Activated T-cell treated with anti-CD3 and anti-CD28 coated beads, Interleukin-2, amount 50 U/mL, for 72 hours (primary cell): ENCODE measurements at regions not wholly inside any gene's neighbourhood (a gene's known extent, or its start where the extent isn't known, plus 50 kb on each side); places are given as distances from the start of the nearest gene placed in this dataset.
"Not testable (repeated sequence)": the region's sequence is repeated elsewhere in the genome, so short reads cannot be mapped to it uniquely, and the experiment has no call there.

Experiments
- ATAC-seq, 2 donors: fragments of 150-1000 bp; cut with Tn5 transposase; replicated peaks in 1 of 2; 2 replicates each; pipeline ENCODE4 v1.10.0; 2021; ENCODE audit warnings: moderate library complexity in 2 of 2, mild to moderate bottlenecking in 1 of 2
- DNase-seq, 2 donors: peaks; one replicate each; pipeline ENCODE4 v3.0.0; 2021 to 2022; ENCODE audit warnings: mixed read lengths in 1 of 2
- H3K27ac Mint-ChIP-seq: one replicate; pipeline ENCODE4 v1.8.0; 2022; ENCODE audit warnings: mild to moderate bottlenecking, moderate library complexity, mixed read lengths
- H3K27me3 Mint-ChIP-seq: one replicate; pipeline ENCODE4 v1.8.0; 2022; ENCODE audit warnings: low read depth, mixed read lengths
- H3K36me3 Mint-ChIP-seq, 2 donors: one replicate each; pipeline ENCODE4 v1.8.0; 2022; ENCODE audit warnings: mixed read lengths in 2 of 2, mild to moderate bottlenecking in 1 of 2; ENCODE audit not compliant: insufficient read depth in 2 of 2
- H3K4me1 Mint-ChIP-seq: one replicate; pipeline ENCODE4 v1.8.0; 2022; ENCODE audit warnings: low read depth, mixed read lengths
- H3K4me3 Mint-ChIP-seq, 2 donors: one replicate each; pipeline ENCODE4 v1.8.0; 2022; ENCODE audit warnings: mild to moderate bottlenecking in 2 of 2, mixed read lengths in 2 of 2, moderate library complexity in 2 of 2
- H3K9me3 Mint-ChIP-seq, 2 donors: one replicate each; pipeline ENCODE4 v1.8.0; 2022; ENCODE audit warnings: mixed read lengths in 2 of 2

DNA sequence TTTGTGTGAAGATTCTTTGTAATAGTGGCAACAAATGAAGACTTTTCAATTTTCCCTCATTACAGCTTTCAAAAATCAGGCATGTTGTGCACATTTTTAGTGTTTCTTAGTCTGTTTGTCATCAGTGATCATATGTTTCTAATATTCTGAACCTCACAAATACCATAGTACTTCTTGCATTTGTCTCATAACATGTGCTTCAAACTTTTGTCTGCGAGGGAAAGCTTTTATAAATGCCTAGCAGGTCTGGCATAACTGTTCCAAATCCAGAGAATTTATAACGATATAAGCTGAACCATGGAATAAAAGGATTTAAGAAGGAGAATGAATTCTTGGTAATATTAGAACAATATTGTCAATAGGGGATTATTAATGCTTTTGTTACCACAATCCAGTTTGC lies 670.2 kb downstream of the RFPL4B start:
- H3K9me3 Mint-ChIP-seq = no peaks in the 10 kb centered on the region
- DNase-seq (no peak), ATAC-seq (no peak)
- H3K27ac Mint-ChIP-seq = no peak overlapping the region
- H3K4me3 Mint-ChIP-seq = no peak overlapping the region
- no peaks in the 10 kb centered on the region for H3K4me1 Mint-ChIP-seq
- H3K36me3 Mint-ChIP-seq = no peaks in the 10 kb centered on the region
- H3K27me3 Mint-ChIP-seq = no peaks in the 10 kb centered on the region

DNA sequence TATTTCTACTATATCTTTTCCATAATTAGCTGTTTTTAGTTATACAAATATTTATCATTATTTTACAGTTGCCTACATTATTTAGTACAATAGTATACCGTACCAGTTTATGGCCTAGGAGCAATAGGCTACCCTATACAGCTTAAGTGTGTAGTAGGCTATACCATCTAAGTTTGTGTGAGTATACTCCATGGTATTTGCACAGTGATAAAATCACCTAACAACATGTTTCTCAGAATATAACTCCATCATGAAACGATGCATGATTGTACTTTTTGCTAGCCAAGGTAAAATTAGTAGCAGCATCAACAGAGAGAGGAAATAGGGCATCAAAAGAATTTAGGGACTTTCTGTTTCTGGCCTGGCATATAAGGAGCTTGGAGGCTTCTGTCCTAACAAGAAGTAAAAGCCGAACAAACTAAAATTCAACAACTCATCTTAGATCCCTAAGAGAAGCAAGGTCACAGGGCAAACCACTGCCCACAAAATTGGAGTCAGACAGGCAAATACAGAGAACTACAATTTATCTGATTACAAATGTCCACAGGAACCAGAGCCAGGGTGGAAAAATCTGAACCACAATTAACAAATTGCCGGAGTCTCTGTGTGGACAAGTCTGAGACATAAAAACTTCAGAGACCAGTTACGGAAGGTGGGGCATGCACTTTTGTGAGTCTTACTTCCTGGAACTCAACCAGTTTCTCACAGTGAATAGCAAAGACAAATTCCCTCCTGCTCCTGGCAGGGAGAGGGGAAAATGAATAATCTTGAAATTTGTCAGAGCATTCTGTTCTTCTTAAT lies 671.4 kb downstream of the RFPL4B start:
- DNase-seq = no peak
- H3K4me1 Mint-ChIP-seq = no peaks in the 10 kb centered on the region
- no peaks in the 10 kb centered on the region for H3K27me3 Mint-ChIP-seq
- ATAC-seq = no peak
- peaks cover 0 to 2% of the 10 kb centered on the region in 2 donors for H3K9me3 Mint-ChIP-seq
- H3K27ac Mint-ChIP-seq = no peak overlapping the region
- no peaks in the 10 kb centered on the region for H3K36me3 Mint-ChIP-seq
- H3K4me3 Mint-ChIP-seq = no peak overlapping the region

DNA sequence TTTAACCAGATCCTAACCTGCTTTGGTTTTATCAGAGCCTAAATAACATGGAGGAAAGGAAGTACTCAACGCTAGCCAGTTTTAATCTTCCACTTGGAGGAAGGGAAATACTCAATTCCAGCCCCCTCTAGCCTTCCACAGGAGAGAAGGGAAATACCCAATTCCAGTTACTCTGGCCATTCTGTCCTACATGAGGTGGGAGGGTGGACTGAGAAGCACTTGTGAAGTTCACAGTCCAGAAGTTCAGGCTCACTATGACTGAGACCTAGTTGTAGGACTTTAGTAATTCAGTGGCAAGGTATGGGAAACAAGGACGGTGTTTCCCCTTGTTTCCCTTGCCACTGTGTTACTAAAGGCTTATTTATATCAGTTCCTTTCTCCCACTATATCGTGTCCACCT lies 672.0 kb downstream of the RFPL4B start:
- DNase-seq (no peak), ATAC-seq (no peak)
- peaks cover 0 to 2% of the 10 kb centered on the region in 2 donors for H3K9me3 Mint-ChIP-seq
- no peaks in the 10 kb centered on the region for H3K27me3 Mint-ChIP-seq
- H3K4me3 Mint-ChIP-seq = no peak overlapping the region
- H3K27ac Mint-ChIP-seq = no peak overlapping the region
- no peaks in the 10 kb centered on the region for H3K4me1 Mint-ChIP-seq
- no peaks in the 10 kb centered on the region for H3K36me3 Mint-ChIP-seq

DNA sequence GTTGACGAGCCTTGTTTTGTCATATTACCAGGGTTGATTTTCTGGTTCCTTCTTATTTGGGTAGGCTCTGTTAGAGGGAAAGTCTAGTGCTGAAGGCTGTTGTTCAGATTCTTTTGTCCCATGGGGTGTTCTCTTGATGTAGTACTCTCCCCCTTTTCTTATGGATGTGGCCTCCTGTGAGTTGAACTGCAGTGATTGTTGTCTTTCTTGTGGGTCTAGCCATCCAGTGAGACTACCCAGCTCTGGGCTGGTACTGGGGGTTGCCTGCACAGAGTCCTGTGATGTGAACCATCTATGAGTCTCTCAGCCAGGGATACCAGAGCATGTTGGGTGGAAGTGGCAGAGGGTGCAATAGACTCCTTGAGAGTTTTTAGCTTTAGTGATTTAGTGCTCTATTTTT lies 680.6 kb downstream of the RFPL4B start:
- H3K36me3 Mint-ChIP-seq = no peaks in the 10 kb centered on the region
- H3K4me3 Mint-ChIP-seq = no peak overlapping the region
- H3K27ac Mint-ChIP-seq = no peak overlapping the region
- no peaks in the 10 kb centered on the region for H3K27me3 Mint-ChIP-seq
- no peaks in the 10 kb centered on the region for H3K4me1 Mint-ChIP-seq
- H3K9me3 Mint-ChIP-seq = peaks cover 0 to 10% of the 10 kb centered on the region in 2 donors
- no peak for ATAC-seq
- DNase-seq = no peak

DNA sequence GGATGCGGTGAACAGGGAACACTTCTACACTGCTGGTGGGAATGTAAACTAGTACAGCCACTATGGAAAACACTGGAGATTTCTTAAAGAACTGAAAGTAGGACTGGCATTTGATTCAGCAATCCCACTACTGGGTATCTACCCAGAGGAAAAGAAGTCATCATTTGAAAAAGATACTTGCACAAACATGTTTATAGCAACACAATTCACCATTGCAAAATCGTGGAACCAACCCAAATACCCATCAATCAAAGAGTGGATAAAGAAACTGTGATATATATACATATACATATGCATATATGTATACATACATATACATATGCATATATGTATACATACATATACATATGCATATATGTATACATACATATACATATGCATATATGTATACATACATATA lies 682.0 kb downstream of the RFPL4B start:
- H3K4me3 Mint-ChIP-seq, H3K36me3 Mint-ChIP-seq, H3K27me3 Mint-ChIP-seq, H3K9me3 Mint-ChIP-seq, H3K27ac Mint-ChIP-seq, DNase-seq, H3K4me1 Mint-ChIP-seq, ATAC-seq: not testable (repeated sequence)

DNA sequence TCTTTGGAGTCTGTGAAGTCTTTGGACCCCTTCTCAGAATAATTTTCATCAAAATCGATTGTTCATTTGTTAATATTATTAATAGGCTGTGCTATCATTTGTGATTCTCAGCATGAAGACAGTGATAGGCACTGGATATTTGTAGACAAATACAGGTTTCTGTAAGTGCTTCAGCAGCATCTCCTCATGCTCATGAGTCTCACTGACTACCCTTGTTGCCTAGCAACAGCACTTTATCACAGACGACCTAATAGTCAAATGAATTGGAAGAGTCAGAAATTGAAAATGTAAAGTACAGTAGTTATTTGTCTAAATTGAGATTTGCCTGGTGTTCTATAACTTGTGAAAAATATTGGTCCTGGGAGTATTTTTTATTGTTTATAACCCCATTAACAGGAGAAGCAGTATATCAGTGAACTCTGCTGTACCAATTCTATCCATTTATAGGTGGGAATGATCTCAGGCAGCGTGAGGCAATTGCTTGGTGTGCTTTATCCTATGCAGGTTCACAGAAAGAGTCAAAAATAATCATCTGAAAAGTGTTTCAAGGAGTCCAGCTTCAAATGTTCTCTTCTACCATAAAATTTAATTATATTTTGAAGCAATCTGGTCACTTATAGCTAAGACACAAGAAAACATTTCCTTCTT lies 684.6 kb downstream of the RFPL4B start:
- no peak overlapping the region for H3K27ac Mint-ChIP-seq
- DNase-seq = no peak
- H3K4me3 Mint-ChIP-seq = no peak overlapping the region
- peaks cover 0 to 9% of the 10 kb centered on the region in 2 donors for H3K9me3 Mint-ChIP-seq
- no peak for ATAC-seq
- H3K27me3 Mint-ChIP-seq = no peaks in the 10 kb centered on the region
- H3K36me3 Mint-ChIP-seq = no peaks in the 10 kb centered on the region
- H3K4me1 Mint-ChIP-seq = no peaks in the 10 kb centered on the region

DNA sequence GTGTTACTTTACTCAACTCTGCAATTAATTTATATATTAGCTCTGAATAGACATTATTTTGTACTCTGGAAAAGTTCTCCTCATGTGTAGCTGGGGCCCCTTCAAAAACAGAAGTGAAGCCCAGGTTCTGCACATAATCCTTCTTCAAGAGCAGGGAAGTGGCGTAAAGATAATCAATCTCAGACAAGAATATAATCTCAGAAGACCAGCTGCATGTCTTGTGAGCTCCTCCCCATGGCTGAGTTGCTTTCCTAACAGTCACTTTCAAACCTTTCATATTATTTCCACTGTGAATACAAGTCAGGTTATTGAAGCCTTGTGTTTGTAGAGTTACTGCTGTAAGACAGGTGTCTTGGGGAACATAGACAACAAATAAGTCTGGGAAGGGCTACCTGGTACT lies 691.9 kb downstream of the RFPL4B start:
- no peaks in the 10 kb centered on the region for H3K4me1 Mint-ChIP-seq
- no peaks in the 10 kb centered on the region for H3K27me3 Mint-ChIP-seq
- H3K36me3 Mint-ChIP-seq = no peaks in the 10 kb centered on the region
- ATAC-seq = no peak
- no peak overlapping the region for H3K4me3 Mint-ChIP-seq
- H3K27ac Mint-ChIP-seq = no peak overlapping the region
- H3K9me3 Mint-ChIP-seq = peaks cover 3 to 5% of the 10 kb centered on the region in 2 donors
- DNase-seq = no peak

DNA sequence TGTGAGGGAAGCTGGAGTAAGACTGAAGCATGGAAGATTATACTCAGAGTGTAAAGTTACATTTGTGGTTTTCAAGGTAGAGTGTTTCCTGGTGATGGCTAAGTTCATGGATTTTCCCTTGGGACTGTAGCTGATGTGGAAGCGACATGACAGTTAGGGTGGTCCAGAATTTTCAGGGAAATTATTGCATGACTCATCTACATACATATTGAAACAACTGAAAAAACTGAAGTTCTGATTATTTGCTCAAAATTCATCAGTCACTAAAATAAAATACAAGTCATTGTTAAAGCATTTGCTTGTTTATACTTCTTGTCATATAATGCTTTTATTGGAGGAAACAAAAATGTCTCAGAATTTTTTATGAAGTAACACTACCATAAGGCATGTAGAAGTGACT lies 700.0 kb downstream of the RFPL4B start:
- ATAC-seq = no peak
- Mint-ChIP-seq H3K4me1 (no peaks in the 10 kb centered on the region), H3K9me3 (peaks cover 2 to 6% of the 10 kb centered on the region in 2 donors), H3K4me3 (no peak overlapping the region), H3K27me3 (no peaks in the 10 kb centered on the region), H3K27ac (no peak overlapping the region), H3K36me3 (no peaks in the 10 kb centered on the region)
- DNase-seq = no peak

DNA sequence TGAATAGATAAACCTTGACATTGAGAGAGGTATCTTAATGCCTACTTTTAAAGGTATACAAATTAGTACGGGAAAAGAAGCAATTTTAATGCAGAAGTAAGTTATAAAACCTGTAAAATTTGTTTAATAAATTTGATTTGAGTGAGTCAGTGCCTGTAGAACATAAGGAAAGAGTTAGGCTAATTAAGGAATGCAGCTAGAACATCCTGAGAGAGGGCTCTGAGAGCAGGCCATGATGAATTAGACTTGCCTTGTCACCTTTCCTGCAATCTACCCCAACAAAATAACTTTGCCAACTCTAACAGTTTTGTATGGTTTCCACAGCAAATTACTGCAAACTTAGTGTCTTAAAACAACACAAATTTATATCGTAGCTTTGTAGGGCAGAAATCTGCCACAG lies 700.8 kb downstream of the RFPL4B start:
- no peak overlapping the region for H3K27ac Mint-ChIP-seq
- peaks cover 2 to 6% of the 10 kb centered on the region in 2 donors for H3K9me3 Mint-ChIP-seq

DNA sequence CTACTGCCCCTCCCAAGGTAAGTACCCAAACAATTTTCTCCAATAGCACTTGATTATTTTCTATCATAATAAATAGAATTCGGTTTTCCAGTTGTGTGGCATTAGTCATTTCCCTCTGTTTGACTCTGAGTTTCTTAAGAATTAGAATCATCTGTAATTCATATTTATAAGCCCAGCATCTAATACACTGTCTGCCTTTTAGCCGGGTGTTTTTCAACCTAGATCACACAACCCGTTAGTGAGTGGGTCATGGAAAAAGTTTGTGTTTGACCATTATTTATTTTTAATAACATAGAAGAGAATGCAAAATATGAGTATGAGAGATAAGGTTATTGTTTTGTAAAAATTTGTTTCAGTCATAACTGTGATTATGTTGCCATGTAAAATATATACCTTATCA lies 701.6 kb downstream of the RFPL4B start:
- ATAC-seq = no peak
- H3K36me3 Mint-ChIP-seq = no peaks in the 10 kb centered on the region
- DNase-seq = no peak
- no peaks in the 10 kb centered on the region for H3K4me1 Mint-ChIP-seq
- H3K4me3 Mint-ChIP-seq = no peak overlapping the region
- H3K27me3 Mint-ChIP-seq = no peaks in the 10 kb centered on the region
- H3K27ac Mint-ChIP-seq = no peak overlapping the region
- peaks cover 2 to 6% of the 10 kb centered on the region in 2 donors for H3K9me3 Mint-ChIP-seq

More for the DNA sequence above, 700.8 kb downstream of the RFPL4B start:
- DNase-seq (no peak), ATAC-seq (no peak)
- H3K4me3 Mint-ChIP-seq = no peak overlapping the region
- no peaks in the 10 kb centered on the region for H3K27me3 Mint-ChIP-seq
- H3K4me1 Mint-ChIP-seq = no peaks in the 10 kb centered on the region
- H3K36me3 Mint-ChIP-seq = no peaks in the 10 kb centered on the region

DNA sequence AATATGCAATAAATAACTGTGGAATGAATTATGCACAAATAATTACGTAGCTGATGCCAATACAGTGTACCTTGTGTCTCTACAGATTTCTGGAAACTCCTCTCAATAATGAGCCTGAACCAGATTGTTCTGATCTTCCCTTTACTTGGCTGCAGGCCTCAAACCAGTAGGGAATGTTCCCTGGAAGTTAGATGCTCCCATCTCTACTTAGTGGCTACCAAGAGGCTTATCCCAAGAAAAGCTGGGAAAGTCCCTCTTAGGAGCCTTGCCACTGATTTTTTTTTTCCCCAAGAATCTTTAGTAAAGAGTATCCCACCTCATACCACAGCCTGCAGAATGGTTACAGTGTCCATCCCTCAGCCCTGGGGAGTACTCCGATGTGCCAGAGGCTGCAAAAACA lies 702.1 kb downstream of the RFPL4B start:
- DNase-seq = no peak

DNA sequence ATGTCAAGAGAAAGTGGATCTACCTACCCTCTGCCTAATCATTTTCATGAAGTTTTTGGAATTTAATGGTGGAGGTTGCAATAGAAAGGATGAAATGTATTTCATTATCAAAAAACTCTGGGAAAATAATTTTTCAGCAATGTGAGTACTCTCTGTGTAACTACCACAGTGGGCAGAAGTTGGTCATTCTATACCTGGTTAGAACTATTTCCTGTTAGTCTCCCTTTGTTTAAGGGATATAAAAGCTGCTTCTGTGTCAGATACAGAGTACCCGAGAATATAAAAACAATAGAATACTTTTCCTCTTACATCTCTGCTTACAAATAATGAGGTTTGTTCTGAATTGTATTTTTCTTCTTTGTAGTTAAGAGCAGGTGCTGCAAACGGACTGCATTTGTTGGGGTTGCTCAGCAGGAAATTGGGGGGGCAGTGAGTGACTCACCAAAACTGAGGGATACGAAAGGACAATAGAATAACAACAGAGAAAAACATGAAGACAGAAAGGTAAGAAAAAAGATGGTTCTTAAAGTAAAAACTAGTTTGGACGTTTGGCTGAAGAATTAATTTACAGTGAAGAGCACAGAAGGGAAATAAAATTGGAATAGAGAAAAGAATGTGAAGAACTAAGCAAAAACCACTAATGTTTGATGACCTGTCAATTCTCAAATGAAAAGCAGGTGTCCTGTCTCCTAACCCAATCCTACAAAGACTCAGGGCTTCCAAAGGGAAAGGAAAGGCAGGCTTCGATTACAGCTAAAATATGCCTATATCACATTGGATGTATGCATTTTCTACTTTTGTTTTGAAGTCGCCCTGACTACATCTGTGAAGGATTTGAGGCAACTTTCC lies 703.1 kb downstream of the RFPL4B start:
- H3K9me3 Mint-ChIP-seq = peaks cover 2 to 4% of the 10 kb centered on the region in 2 donors
- H3K36me3 Mint-ChIP-seq = no peaks in the 10 kb centered on the region
- H3K4me3 Mint-ChIP-seq = no peak overlapping the region
- DNase-seq = no peak
- H3K27ac Mint-ChIP-seq = no peak overlapping the region
- no peak for ATAC-seq
- no peaks in the 10 kb centered on the region for H3K27me3 Mint-ChIP-seq
- H3K4me1 Mint-ChIP-seq = no peaks in the 10 kb centered on the region

More for the DNA sequence above, 702.1 kb downstream of the RFPL4B start:
- no peaks in the 10 kb centered on the region for H3K36me3 Mint-ChIP-seq
- H3K9me3 Mint-ChIP-seq = peaks cover 2 to 6% of the 10 kb centered on the region in 2 donors
- no peak for ATAC-seq
- no peak overlapping the region for H3K27ac Mint-ChIP-seq
- no peak overlapping the region for H3K4me3 Mint-ChIP-seq
- H3K4me1 Mint-ChIP-seq = no peaks in the 10 kb centered on the region
- no peaks in the 10 kb centered on the region for H3K27me3 Mint-ChIP-seq

DNA sequence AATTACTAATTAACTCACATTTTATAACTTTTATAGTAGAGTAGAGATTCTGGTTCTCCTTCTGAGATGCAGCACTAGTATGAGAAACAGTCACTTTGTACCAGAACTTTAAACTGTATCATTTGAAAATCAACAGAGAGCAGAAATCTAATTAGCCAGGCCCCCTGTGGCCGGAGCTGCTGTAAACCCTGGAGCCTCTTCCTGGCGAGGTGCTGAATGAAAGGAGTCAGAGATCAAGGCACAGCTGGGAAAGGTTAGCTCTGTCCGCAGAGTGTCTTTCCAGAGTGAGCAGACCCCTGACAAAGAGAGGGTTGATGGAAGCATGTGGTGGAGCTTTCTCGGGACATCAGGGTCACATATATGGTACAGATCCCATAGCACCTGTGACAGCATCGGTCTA lies 703.8 kb downstream of the RFPL4B start:
- Mint-ChIP-seq H3K4me1 (no peaks in the 10 kb centered on the region), H3K36me3 (no peaks in the 10 kb centered on the region), H3K27ac (no peak overlapping the region), H3K4me3 (no peak overlapping the region), H3K9me3 (peaks cover 4 to 5% of the 10 kb centered on the region in 2 donors), H3K27me3 (no peaks in the 10 kb centered on the region)
- DNase-seq (no peak), ATAC-seq (no peak)
